ENCODE measurements at regions not wholly inside any gene's neighbourhood (a gene's known extent, or its start where the extent isn't known, plus 50 kb on each side); places are given as distances from the start of the nearest gene placed in this dataset.
"Not testable (repeated sequence)": the region's sequence is repeated elsewhere in the genome, so short reads cannot be mapped to it uniquely, and the experiment has no call there.

DNA sequence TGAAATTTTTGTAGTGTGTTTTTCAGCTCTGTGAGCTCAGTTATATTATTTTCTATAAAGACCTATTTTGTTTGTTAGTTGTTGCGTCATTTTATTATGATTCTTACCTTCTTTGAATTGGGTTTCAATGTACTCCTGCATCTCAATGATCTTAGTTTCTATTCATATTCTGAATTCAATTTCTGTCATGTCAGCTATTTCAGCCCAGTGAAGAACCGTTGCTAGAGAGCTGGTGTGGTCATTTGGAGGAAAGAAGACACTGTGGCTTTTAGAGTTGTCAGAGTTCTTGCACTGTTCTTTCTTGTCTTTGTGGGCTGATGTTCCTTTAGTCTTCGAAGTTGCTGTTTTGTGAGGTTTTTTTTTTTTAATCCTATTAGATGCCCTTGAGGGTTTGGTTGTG lies 701.0 kb downstream of the PCDH11X start:
- not testable (repeated sequence) for TF ChIP-seq CTCF (optimal IDR thresholded peaks at IDR 0.05 in 1 of 3, IDR thresholded peaks at IDR 0.05 in 1 of 3, conservative IDR thresholded peaks at IDR 0.05 in 1 of 3; ENCODE audit: extremely low read depth in 1 of 3, insufficient read depth in 2 of 3, low read length in 3 of 3); EZH2 (IDR thresholded peaks at IDR 0.05; ENCODE audit: low read length)

Data from keratinocyte (primary cell).